ENCODE measurements at regions not wholly inside any gene's neighbourhood (a gene's known extent, or its start where the extent isn't known, plus 50 kb on each side); places are given as distances from the start of the nearest gene placed in this dataset.

DNA sequence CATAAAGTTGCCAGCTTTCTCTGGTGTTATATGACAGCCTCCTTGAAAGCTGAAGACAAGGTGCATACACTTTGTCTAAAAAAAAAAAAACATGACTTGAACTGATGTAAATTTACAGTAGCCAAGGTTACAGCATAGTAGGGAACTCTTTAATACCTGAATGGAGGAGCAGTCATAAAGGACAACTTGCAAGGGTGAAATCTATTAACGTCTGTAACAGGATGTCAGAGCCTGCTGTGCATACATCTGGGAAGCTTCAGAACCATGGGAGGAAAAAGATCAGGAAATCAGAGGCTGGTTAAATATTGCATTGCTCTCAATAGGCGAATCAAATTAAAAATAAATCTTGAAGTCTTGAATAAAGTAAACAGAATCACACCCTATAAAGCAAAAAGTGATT, 484.0 kb upstream of the CTSO start:
- Histone ChIP-seq H3K27me3 (replicated peaks in 1 of 7) (no peaks in the 10 kb centered on the region), H3K36me3 (no peaks in the 10 kb centered on the region), H3K9me3 (no peaks in the 10 kb centered on the region), H3K4me3 (no peak overlapping the region), H3K4me1 (no peaks in the 10 kb centered on the region), H3K27ac (no peak overlapping the region)
- intact Hi-C loops (cut with DNase I; ENCODE audit: low total_unique reads), result no loop called here
- TF ChIP-seq POLR2A (IDR thresholded peaks at IDR 0.05) (no peak), POLR2AphosphoS5 (IDR thresholded peaks at IDR 0.05) (no peak), CTCF (IDR thresholded peaks at IDR 0.05 in 8 of 11, conservative IDR thresholded peaks at IDR 0.05 in 3 of 11) (no peak)
- DNase-seq, result no peak
- WGBS, 5 donors, result 18 to 67% (median 50%) methylated on average over 2 of the region's 2 CpGs

GRCh38 chr4:156422576-156422975, 468.9 kb upstream of the CTSO start:
- H3K27ac ChIP-seq, result no peak overlapping the region
- no peaks in the 10 kb centered on the region for H3K36me3 ChIP-seq
- H3K27me3 ChIP-seq (replicated peaks in 1 of 7), result no peaks in the 10 kb centered on the region
- intact Hi-C loops (cut with DNase I; ENCODE audit: low total_unique reads), result no loop called here
- DNase-seq, result no peak
- TF ChIP-seq CTCF (IDR thresholded peaks at IDR 0.05 in 8 of 11, conservative IDR thresholded peaks at IDR 0.05 in 3 of 11) (no peak), POLR2A (IDR thresholded peaks at IDR 0.05) (no peak), POLR2AphosphoS5 (IDR thresholded peaks at IDR 0.05) (no peak)
- H3K9me3 ChIP-seq, result no peaks in the 10 kb centered on the region
- no peak overlapping the region for H3K4me3 ChIP-seq
- 86 to 96% (median 94%) methylated on average over 1 of the region's 1 CpG for WGBS, 5 donors
- no peaks in the 10 kb centered on the region for H3K4me1 ChIP-seq

DNA sequence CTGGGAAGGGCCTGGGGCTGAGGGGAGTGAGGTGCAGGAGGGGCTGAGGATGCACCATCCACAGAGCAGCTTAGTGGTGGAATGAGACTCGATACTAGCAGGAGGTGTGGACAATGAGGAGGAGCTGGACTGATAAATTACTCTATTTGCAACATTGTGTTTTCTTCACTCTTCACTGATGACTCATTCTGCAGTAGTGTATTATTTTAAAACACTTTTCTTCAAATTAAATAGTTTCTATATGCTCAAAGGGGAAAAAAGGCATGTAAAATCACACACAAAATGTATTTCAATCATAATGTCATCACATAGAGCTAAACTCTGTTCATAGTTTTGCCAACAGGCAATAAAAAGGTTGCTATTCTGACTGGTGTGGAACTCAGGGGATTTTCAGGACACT, 467.0 kb upstream of the CTSO start:
- H3K4me1 ChIP-seq, result no peaks in the 10 kb centered on the region
- TF ChIP-seq CTCF (IDR thresholded peaks at IDR 0.05 in 8 of 11, conservative IDR thresholded peaks at IDR 0.05 in 3 of 11), result no peak
- no peak for TF ChIP-seq POLR2A (IDR thresholded peaks at IDR 0.05)
- TF ChIP-seq POLR2AphosphoS5 (IDR thresholded peaks at IDR 0.05), result no peak
- WGBS, 5 donors, result 63 to 78% (median 65%) methylated on average over 1 of the region's 1 CpG
- H3K27me3 ChIP-seq (replicated peaks in 1 of 7), result no peaks in the 10 kb centered on the region
- no peak for DNase-seq
- intact Hi-C loops (cut with DNase I; ENCODE audit: low total_unique reads), result no loop called here
- no peaks in the 10 kb centered on the region for H3K36me3 ChIP-seq
- H3K9me3 ChIP-seq, result peaks cover 0 to 11% (median 0%) of the 10 kb centered on the region in 8 donors
- H3K27ac ChIP-seq, result no peak overlapping the region
- H3K4me3 ChIP-seq, result no peak overlapping the region

DNA sequence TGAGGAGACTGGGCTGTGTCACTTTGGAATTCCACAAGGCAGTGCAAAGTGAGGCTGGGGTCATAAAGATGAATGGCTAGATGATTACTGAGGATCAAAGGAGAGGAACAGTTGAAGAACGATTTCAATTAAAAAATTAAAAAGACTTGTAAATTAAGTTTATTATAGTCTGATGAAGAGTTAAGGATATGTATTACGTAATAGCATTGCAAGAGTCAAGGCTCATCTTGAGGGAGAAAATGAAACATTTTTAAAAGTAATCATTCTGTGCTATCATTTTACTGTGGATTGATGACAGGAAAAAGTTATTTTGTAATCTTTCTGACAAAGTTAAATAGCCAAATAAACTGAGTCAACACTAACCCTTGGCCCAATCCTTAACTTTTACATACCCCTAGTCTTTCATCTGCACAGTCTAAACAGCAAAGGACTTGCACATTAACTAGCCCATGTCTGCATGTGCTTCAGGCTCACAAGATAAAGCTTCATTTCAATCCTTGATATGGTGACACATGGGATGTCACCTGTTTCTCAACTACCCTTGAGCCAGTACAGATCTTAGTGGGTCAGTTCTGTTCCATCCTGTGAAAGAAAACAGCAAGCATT, 465.5 kb upstream of the CTSO start:
- 49 to 57% (median 53%) methylated on average over 2 of the region's 2 CpGs for WGBS, 5 donors
- H3K27ac ChIP-seq, result no peak overlapping the region
- intact Hi-C loops (cut with DNase I; ENCODE audit: low total_unique reads), result no loop called here
- peaks cover 0 to 11% (median 0%) of the 10 kb centered on the region in 8 donors for H3K9me3 ChIP-seq
- no peak for DNase-seq
- no peak for TF ChIP-seq CTCF (IDR thresholded peaks at IDR 0.05 in 8 of 11, conservative IDR thresholded peaks at IDR 0.05 in 3 of 11)
- TF ChIP-seq POLR2AphosphoS5 (IDR thresholded peaks at IDR 0.05), result no peak
- no peak for TF ChIP-seq POLR2A (IDR thresholded peaks at IDR 0.05)
- no peaks in the 10 kb centered on the region for H3K4me1 ChIP-seq
- no peaks in the 10 kb centered on the region for H3K36me3 ChIP-seq
- no peak overlapping the region for H3K4me3 ChIP-seq
- no peaks in the 10 kb centered on the region for H3K27me3 ChIP-seq (replicated peaks in 1 of 7)

All from spleen (tissue), 11 donors.